Activated CD4-positive, alpha-beta T cell treated with anti-CD3 and anti-CD28 coated beads, Interleukin-2, amount 50 U/mL, for 24 hours (primary cell): ENCODE measurements at regions not wholly inside any gene's neighbourhood (a gene's known extent, or its start where the extent isn't known, plus 50 kb on each side); places are given as distances from the start of the nearest gene placed in this dataset.
"Not testable (repeated sequence)": the region's sequence is repeated elsewhere in the genome, so short reads cannot be mapped to it uniquely, and the experiment has no call there.

Source experiments
- DNase-seq, 2 donors: peaks; one replicate each; pipeline ENCODE4 v3.0.0-alpha.2; 2020; ENCODE audit warnings: low read depth in 1 of 2, low spot score in 1 of 2

DNA sequence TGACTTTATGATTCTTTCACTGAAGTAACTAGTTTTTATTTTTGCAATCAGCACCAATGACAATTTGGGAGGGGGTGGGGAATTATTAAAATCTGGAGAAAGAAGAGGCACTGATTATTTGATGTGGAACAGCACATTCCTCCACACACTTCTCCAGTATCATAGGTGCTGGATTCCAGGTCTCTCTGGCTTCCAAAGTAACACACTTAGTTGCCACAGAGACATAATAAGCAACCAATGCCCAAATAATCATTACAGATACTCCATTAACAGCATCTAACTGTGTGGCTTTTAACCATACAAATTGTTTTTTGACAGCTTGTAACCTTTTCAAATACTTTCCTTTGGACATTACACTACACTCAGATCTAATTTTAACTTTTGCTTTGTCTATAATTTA, 131.0 kb upstream of the CDIN1 start:
- DNase-seq, result no peak

DNA sequence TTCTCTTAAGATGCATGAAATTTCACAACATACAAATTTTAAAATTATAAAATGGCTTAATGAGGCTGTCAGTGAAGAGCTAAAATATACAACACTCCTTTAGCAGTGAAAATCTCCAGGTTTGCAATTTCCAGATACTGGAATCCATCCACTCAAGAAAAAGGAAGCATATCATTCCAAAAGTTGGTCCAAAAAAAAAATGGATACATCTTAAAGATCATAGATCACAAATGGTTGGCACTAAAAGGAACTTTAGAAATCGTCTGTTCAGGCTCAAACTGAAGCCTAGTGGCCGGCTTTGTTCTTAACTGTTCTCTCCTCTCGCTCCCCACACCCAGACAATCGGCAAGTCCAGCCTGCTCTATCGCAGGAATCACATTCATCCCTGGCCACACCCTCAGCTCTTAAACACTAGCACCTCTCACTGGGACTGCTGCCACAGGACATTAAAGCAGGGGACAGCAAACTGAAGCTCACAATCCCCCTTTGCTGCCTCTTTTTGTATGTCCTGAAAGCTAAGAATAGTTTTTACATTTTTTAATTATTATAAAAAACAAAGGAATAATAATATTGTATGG, 130.3 kb upstream of the CDIN1 start:
- no peak for DNase-seq

DNA sequence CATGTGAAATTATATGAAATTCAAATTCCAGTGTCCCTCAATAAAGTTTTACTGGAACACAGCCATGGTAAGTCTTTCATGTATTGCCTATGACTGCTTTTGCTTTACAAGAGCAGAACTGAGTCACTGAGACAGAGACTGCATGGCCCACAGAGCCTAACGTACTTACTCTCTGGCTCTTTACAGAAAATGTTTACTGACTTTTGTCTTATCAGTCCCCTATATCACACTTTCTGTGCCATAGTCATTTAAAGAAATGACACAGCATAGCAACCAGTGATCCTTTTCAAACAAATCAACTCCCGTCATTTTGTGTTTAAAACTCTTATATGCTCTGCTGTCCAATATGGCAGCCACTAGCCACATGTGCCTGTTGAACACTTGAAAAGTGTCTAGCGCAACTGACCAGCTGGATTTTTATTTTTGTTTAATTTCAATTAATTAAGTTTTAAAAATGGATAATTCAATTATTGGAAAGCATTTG, 129.7 kb upstream of the CDIN1 start:
- DNase-seq, result no peak

DNA sequence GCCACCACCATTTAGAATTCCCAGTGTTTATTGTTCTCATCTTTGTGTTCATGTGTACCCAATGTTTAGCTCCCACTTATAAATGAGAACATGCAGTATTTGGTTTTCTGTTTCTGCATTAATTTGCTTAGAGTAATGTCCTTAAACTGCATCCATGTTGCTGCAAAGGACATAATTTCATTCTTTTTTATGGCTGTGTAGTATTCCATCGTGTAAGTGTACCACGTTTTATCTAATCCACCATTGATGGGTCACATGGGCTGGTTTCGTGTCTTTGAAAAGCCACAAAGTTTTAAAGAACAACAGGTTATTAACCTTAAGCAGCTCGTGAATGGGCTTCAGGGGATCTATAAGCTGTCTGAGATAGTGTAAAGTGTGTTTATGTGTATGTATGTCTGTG, 125.2 kb upstream of the CDIN1 start:
- not testable (repeated sequence) for DNase-seq

DNA sequence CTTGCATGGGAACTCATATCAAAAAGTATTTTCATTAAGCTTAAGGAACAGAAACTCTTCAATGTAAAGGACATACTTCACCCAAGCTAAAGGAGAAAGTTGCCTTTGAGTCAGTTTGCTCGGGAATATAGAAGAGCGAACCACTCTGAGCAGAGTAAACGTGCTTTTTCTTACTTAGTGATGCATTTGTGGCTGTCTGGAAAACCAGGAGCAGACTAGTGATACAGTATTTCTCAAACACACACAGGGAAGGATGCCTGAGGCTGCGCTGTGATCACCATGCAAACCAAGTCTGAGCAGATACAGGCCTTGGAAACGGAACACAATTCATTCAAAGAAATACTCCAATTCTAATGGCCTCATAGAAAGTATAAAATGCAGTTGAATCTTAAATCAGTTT, 121.0 kb upstream of the CDIN1 start:
- DNase-seq, result no peak

DNA sequence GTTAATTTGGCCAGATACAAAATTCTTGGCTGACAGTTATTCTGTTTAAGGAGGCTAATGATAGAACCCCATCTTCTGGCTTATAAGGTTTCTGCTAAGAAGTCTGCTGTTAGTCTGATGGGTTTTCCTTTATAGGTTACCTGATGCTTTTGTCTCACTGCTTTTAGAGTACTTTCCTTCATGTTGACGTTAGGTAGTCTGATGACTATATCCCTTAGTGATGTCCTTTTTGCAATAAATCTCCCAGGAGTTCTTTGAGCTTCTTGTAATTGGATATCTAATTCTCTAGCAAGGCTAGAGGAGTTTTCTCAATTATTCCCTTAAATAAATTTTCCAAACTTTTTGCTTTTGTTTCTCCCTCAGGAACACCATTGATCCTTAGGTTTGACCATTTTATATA, 114.1 kb upstream of the CDIN1 start:
- no peak for DNase-seq

DNA sequence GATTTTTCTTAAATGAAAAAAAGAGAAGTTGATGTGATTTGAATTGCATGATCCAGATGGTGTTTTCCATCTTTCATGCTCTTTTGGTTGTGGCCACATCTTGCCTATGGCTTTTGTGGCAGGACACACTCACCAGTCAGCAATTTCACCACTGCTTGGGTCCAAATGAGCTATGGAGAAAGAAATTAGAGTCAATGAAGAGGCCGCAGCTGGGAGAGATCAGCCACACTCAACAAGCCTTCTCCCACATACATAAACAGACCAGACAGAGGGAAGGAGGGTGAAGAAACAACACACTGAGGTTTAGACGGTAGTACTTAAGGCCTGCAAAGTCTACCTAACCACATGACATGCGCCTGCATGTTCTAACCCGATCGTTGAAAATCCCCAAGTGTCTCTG, 110.7 kb upstream of the CDIN1 start:
- no peak for DNase-seq

DNA sequence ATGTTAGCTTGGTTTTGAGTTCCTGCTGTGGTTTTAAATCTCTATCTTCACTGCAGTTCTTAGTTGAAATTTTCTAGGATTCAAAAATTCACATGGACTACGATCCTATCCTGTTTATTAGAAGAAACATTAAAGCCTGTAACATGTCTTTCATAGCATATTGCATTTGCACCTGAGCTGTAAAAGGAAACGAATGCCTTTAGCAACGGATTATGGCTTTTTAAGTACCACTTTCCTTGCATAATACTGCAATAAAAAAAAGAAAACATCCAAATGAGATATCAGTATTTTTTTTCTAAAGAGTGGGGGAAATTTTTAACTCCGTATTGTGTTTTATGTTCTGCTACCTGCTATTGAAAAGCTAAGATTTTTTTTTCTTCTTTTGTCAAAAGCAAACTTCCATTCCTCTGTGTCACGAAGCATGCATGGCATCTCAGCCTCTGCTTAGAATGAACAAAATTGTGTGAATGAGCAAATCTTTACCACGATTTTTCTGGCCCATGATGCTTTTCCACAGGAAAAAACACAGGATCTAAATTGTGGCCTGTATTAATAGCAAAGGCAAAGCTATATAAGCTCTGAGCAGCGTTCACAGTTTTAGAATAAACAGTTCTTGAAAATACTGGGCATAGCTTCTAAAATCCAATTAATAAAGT, 110.0 kb upstream of the CDIN1 start:
- DNase-seq, result no peak

DNA sequence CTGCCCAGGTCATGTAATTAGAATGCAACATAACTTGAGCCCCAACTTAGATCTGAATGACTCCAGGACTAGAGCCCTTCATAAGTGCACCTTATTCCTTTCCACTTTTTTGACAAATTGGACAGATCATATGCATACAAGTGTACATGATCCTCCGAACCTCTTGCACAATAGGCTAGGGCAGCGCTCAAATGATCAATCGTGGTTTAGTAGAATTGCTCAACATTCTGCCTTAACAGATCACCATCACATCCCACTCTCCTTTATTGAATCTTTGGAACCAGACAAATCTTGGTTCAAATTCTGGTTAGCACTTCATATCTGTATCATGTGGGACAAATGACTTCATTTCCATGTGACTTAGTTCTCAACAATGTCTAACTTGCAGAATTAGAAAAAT, 106.8 kb upstream of the CDIN1 start:
- DNase-seq, result no peak

DNA sequence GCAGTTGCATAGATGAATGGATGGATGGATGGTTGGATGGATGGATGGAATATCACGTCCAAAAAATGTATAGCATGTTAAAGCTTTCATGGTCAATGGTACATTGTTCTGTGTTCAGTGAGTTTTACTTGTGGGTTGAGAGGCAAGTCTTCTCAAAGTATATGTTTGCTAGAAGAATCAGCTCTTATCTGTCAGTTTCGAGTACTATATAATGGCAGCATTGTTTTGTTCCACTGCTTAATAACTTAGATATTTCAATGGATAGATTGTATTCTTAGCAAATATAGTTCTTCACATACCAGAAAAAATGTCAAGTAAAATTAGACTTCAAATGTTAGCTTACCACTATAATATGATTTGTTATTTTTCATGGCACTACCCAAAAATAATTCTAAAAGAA, 100.9 kb upstream of the CDIN1 start:
- DNase-seq, result no peak

DNA sequence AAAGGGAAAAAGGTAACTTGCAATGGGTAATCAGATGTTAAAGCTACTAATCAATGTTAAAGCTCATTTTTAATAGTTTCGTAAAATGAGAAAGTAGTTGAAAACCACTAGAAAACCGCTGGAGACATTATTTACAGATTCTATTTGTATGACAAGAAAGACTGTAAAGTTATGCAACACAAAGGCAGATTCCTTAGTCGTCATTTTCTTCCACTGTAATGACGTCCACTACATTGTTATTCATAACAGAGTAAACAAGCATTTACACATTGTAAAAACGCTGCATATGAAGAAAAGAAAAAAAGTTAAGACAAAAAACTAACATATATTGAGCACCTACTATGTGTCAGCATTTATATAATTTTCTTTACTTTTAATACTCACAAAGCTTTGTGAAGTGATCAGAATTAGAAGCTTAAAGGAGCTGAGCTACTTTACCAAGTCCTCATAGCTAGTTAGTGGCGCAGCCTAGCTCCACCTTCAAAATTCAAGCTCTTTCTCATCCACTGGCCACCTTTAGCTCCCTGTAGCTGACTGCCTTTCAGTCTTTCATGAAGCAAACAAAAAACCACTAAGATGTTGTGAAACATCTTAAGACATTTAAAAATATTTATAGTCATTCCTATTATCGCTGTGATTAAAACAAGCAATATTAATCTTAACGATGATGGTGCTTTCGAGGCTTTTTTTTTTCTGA, 100.1 kb upstream of the CDIN1 start:
- no peak for DNase-seq

DNA sequence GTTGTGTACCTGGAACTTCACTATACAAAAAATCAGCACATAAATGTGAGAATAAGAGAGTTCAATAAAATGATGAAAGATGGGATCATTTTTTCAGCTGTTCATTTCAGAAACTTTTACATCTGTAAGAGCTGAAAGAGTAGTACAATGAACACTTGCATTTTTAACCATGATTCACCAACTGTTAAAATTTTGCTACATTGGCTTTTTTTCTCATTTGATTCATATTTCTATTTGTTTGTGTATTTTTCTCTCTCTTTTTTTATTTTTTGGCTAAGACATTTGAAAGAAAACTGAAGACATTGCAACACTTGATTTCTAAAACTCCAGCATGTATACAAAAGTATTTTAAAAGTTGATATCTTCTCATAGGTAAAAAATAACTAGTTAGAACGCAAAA, 98.3 kb upstream of the CDIN1 start:
- no peak for DNase-seq

DNA sequence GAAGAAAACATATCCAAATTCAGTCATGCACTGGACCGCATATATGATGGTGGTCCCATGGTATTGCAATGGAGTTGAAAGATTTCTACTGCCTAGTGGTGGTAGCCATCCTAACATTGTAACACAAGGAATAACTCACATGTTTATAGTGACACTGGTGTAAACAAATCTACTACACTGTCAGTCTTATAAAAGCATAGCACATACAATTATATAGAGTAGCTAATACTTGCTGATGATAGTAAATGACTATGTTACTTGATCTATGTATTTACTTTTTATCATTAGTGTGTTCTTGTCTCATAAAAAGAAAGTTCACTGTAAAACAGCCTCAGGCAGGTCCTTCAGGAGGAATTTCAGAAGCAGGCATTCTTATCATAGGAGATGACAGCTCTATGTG, 96.0 kb upstream of the CDIN1 start:
- DNase-seq, result no peak

DNA sequence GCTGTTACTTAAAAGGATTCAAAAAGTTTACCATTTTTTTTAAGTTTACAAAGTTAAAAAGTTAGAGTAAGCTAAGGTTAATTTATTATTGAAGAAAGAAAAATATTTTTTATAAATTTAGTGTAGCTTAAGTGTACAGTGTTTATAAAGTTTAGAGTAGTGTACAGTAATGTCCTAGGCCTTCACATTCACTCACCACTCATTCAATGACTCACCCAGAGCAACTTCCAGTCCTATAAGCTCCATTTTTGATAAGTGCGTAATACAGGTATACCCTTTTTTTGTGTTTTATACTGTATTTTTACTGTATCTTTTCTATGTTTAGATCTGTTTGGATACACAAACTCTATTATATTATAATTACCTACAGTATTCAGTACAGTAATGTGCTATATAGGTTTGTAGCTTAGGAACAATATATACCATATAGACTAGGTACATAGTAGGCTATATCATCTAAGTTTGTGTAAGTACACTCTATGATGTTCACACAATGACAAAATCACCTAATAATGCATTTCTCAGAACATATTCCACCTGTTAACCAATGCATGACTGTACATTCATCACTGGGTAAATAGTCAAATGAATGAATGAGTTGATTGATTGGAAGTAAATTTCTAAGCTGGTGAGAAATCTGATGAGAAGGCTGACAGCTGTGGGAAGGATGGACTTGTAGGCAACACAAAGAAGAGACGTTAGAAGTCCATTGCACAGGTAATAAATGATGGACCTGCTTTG, 95.2 kb upstream of the CDIN1 start:
- DNase-seq, result no peak

DNA sequence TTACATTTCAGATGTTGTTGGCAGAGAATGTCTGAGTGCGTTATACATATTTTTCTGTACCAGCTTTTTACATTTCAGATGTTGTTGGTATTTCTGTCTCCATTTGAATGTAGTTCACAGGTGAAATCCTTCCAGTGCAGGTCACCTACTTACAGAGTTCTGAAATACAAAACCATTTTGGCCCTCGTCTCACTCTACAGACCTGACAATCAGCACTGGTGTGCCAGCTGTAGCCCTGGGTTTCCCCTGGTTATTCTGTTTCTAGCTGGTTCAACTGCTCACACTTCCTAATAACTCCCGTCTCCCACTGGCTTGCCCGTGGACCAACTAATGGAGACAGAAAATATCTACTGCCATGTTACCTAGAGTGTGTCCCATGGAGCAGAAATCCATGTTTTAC, 87.5 kb upstream of the CDIN1 start:
- no peak for DNase-seq

DNA sequence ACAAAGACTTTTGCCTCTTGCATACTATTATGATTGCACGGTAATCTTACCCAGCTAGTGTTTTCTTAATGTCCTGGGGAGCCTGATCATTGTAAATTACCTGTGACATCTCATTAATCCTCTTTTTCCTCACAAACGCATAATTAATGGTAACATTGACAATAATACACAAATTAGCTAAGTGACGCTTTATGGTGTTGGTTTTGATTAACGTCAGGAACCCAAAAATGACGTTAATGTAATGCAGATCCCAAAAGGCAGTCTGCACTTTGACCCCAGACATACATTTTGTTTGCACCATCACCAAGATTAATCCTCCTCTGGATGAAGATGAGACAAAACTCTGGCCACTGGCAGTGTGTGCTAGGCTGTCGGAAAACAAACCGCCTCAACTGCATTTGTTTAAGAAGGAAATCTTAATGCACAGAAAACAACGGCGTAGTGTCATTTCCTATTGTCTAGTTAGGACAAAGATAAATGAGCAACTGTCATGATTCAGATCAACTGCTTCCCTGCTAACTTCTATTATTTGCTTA, 83.9 kb upstream of the CDIN1 start:
- no peak for DNase-seq

DNA sequence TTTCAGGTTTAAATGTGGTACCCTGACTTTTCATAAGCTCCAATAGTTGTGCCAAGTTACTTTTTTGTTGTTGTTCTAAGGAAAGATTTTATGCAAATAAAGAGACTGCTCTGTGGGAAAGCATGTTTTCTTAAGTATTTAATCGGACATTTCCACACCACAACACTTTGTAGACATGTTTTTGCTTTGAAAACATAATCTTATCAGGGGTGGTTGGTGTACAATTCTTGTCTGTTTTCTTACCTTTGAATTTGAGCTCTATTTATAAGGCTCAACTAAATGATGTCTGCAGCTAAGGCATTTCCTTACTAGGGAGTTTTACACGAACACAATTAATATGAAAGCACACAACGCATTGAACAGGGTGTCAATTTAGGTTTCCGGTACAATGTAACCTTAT, 81.5 kb upstream of the CDIN1 start:
- DNase-seq, result no peak

DNA sequence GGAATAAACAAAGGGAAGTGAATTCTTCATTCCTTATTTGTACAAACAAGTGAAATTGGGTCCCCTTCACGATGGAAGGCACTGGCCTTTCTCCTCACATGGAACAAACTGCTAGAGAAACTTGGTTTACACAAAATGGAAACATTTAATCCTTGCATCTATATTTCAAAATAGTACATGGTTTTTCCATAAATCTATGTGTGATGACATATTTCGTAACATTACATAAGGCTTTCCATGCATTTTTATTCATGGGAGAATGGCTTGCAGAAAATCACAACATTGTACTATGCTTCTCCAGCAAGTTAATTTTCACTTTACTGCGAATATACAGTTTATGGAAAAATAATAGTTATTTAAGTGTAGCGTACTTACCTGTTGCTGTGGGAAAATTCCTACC, 81.0 kb upstream of the CDIN1 start:
- DNase-seq, result no peak

DNA sequence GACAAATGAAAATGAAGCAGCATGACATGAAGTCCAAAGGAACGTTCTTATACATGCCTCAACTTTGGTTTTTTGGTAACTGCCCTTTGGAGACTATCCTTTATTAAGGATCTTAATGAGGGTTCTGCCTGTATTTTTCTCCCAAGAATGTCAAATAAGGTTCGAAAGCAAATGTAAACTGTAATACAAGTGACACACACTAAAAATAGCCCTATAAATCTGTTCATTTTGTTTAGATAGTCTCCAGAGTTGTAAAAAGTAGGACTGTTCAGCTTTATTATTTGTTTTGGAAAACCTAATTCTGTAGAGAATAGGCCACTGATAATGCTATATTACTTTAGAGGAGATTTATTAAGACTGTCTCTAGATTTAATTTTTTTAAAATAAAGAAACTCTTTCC, 80.5 kb upstream of the CDIN1 start:
- no peak for DNase-seq

DNA sequence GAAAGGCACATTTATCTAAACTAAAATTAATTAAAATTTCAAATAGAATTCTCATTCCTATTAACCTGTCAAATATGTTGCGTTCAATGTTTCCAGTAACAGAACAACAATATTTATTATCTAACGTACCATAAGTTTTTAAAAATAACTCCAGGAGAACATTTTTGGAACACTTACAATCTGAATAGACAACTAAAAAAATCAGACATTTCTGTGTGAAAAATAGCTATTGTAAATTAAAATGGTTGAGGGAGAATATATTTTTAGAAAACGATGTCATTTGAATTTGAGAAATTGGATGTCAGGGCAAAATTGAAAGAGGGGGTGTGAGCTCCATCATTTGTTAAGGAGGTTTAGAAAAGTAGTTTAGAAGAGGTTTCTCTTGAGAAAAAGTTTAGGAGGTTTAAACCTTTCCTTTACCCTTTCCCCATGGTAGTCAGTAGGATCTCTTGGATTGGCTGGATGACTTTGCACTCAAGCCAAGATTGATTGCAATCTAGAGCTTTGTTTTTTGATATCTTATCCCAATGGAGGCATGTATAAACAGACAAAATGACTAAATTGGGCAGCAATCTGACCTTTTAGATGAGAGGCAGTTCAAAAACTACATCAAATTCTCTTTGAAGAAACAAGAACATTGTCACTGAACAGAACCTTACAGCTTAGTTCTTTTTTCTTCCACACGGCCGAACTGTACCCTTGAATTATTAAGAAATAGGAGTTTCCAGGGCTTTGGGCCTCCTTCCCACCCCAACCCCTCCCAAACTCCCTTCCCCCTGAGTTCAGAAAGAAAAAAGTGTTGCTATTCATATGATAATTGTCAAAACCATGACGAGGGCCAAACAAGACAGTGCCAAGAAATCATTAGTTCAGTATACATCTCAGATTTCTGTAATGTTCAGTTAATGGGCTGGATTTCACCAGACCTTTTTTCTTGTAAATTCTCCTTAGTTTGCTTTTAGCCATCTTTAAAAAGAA, 79.7 kb upstream of the CDIN1 start:
- DNase-seq, result no peak
